Liver (tissue), 7 donors: ENCODE measurements at regions not wholly inside any gene's neighbourhood (a gene's known extent, or its start where the extent isn't known, plus 50 kb on each side); places are given as distances from the start of the nearest gene placed in this dataset.

Experiments
- DNase-seq: peaks from one replicate; pipeline ENCODE4 v3.0.0-alpha.2; 2017; ENCODE audit warnings: low spot score
- H3K27ac ChIP-seq, 2 donors: one replicate each; pipeline ENCODE4 v1.7.0; 2013; ENCODE audit warnings: inconsistent platforms in 2 of 2, low read length in 2 of 2, control low read depth in 1 of 2, low read depth in 1 of 2, mild to moderate bottlenecking in 1 of 2
- H3K27me3 ChIP-seq, 4 donors: one replicate each; pipeline versions ENCODE4 v1.6.1 to v1.7.0; 2013; ENCODE audit warnings: low read length in 3 of 4, inconsistent platforms in 1 of 4, mild to moderate bottlenecking in 1 of 4, moderate library complexity in 1 of 4; ENCODE audit not compliant: control insufficient read depth in 4 of 4, insufficient read depth in 4 of 4
- H3K36me3 ChIP-seq, 4 donors: one replicate each; pipeline versions ENCODE4 v1.6.1 to v1.7.0; 2013; ENCODE audit warnings: low read length in 3 of 4, mild to moderate bottlenecking in 3 of 4, low read depth in 1 of 4, moderate library complexity in 1 of 4; ENCODE audit not compliant: control insufficient read depth in 4 of 4, insufficient read depth in 3 of 4
- H3K4me1 ChIP-seq, 4 donors: one replicate each; pipeline versions ENCODE4 v1.6.1 to v1.7.0; 2013; ENCODE audit warnings: low read length in 3 of 4, mild to moderate bottlenecking in 3 of 4, moderate library complexity in 1 of 4; ENCODE audit not compliant: control insufficient read depth in 4 of 4, insufficient read depth in 4 of 4
- H3K4me3 ChIP-seq, 3 donors: one replicate each; pipeline versions ENCODE4 v1.6.1 to v1.7.0; 2013; ENCODE audit warnings: low read length in 3 of 3, control low read depth in 1 of 3, low read depth in 1 of 3, mild to moderate bottlenecking in 1 of 3
- H3K9ac ChIP-seq, 2 donors: one replicate each; pipeline ENCODE4 v1.7.0; 2013; ENCODE audit warnings: low read length in 2 of 2, mild to moderate bottlenecking in 2 of 2, moderate library complexity in 2 of 2, control low read depth in 1 of 2, low read depth in 1 of 2
- H3K9me3 ChIP-seq, 4 donors: one replicate each; pipeline versions ENCODE4 v1.6.1 to v1.7.0; 2013; ENCODE audit warnings: low read length in 3 of 4; ENCODE audit not compliant: control insufficient read depth in 4 of 4
- ATF3 ChIP-seq: IDR thresholded peaks from 2 replicates; pipeline ENCODE4 v1.6.1; 2016; ENCODE audit warnings: antibody characterized with exemption
- EGR1 ChIP-seq, 2 donors: IDR thresholded peaks; 2 replicates each; pipeline ENCODE4 v1.6.1; 2016 to 2018; ENCODE audit warnings: antibody characterized with exemption in 2 of 2, low read depth in 2 of 2
- FOXA2 ChIP-seq: IDR thresholded peaks from 2 replicates; pipeline ENCODE4 v1.6.1; 2016; ENCODE audit warnings: antibody characterized with exemption
- GABPA ChIP-seq, 2 donors: IDR thresholded peaks in 1 of 2; conservative IDR thresholded peaks in 1 of 2; 2 replicates each; pipeline ENCODE4 v1.6.1; 2016; ENCODE audit warnings: antibody characterized with exemption in 2 of 2, mild to moderate bottlenecking in 1 of 2, moderate library complexity in 1 of 2
- HNF4A ChIP-seq, 2 donors: conservative IDR thresholded peaks; 2 replicates each; pipeline ENCODE4 v1.6.1; 2016; ENCODE audit warnings: antibody characterized with exemption in 2 of 2, mild to moderate bottlenecking in 2 of 2
- HNF4G ChIP-seq: IDR thresholded peaks from 2 replicates; pipeline ENCODE4 v1.6.1; 2016; ENCODE audit warnings: antibody characterized with exemption
- JUND ChIP-seq, 2 donors: IDR thresholded peaks; 2 replicates each; pipeline ENCODE4 v1.6.1; 2016; ENCODE audit warnings: antibody characterized with exemption in 2 of 2
- MAX ChIP-seq: IDR thresholded peaks from 2 replicates; pipeline ENCODE4 v1.6.1; 2016; ENCODE audit warnings: antibody characterized with exemption
- RAD21 ChIP-seq, 2 donors: IDR thresholded peaks; 2 replicates each; pipeline ENCODE4 v1.6.1; 2016; ENCODE audit warnings: antibody characterized with exemption in 2 of 2, mild to moderate bottlenecking in 2 of 2
- REST ChIP-seq: IDR thresholded peaks from 2 replicates; pipeline ENCODE4 v1.6.1; 2016; ENCODE audit warnings: antibody characterized with exemption, mild to moderate bottlenecking
- RXRA ChIP-seq, 2 donors: IDR thresholded peaks; 2 replicates each; pipeline ENCODE4 v1.6.1; 2017 to 2018; ENCODE audit warnings: antibody characterized with exemption in 2 of 2, mild to moderate bottlenecking in 1 of 2
- SP1 ChIP-seq: IDR thresholded peaks from 2 replicates; pipeline ENCODE4 v1.6.1; 2018; ENCODE audit warnings: antibody characterized with exemption, mild to moderate bottlenecking
- YY1 ChIP-seq: IDR thresholded peaks from 2 replicates; pipeline ENCODE4 v1.6.1; 2016; ENCODE audit warnings: antibody characterized with exemption, mild to moderate bottlenecking
- WGBS: extraction: QIAGEN DNeasy Blood & Tissue Kit; methylation state at CpG from one replicate; pipeline ENCODE4 v1.1.7; 2013; 5-methylcytosine and 5-hydroxymethylcytosine counted together
- donor health status: healthy.
- donor health status: healthy.
- donor health status: healthy.
- donor health status: healthy.

- TF ChIP-seq REST (no peak), HNF4G (no peak), MAX (no peak), YY1 (no peak)
Observed at GRCh38 chr3:28678086-28678485, 329.5 kb upstream of the AZI2 start (continued).

GRCh38 chr3:28680050-28680449, 331.4 kb upstream of the AZI2 start:
- H3K4me1 ChIP-seq, result no peaks in the 10 kb centered on the region
- H3K9ac ChIP-seq, result no peak overlapping the region
- no peak for DNase-seq
- no peak overlapping the region for H3K27ac ChIP-seq
- TF ChIP-seq RXRA (IDR thresholded peaks at IDR 0.05) (peak in 1 of 2 donors; percentile 35), HNF4A (conservative IDR thresholded peaks at IDR 0.05) (peak in 1 of 2 donors; percentile 41), SP1 (no peak), FOXA2 (peak; percentile 30)
- H3K4me3 ChIP-seq, result no peak overlapping the region
- H3K36me3 ChIP-seq, result no peaks in the 10 kb centered on the region
- H3K9me3 ChIP-seq, result no peaks in the 10 kb centered on the region
- no peaks in the 10 kb centered on the region for H3K27me3 ChIP-seq
- WGBS, result 37% methylated on average over 3 of the region's 3 CpGs

GRCh38 chr3:28682121-28682520, 333.5 kb upstream of the AZI2 start:
- WGBS, result 93% methylated on average over 1 of the region's 1 CpG
- Histone ChIP-seq H3K36me3 (no peaks in the 10 kb centered on the region), H3K27me3 (no peaks in the 10 kb centered on the region), H3K27ac (no peak overlapping the region), H3K9me3 (no peaks in the 10 kb centered on the region), H3K9ac (no peak overlapping the region), H3K4me3 (no peak overlapping the region), H3K4me1 (no peaks in the 10 kb centered on the region)
- DNase-seq, result no peak
- no peak for TF ChIP-seq ATF3
- no peak for TF ChIP-seq JUND (IDR thresholded peaks at IDR 0.05)
- TF ChIP-seq YY1, result no peak
- no peak for TF ChIP-seq RAD21 (IDR thresholded peaks at IDR 0.05)
- TF ChIP-seq REST, result no peak
- no peak for TF ChIP-seq EGR1 (IDR thresholded peaks at IDR 0.05; ENCODE audit: low read depth in 2 of 2)
- no peak for TF ChIP-seq MAX
- TF ChIP-seq HNF4A (conservative IDR thresholded peaks at IDR 0.05), result no peak
- no peak for TF ChIP-seq SP1
- no peak for TF ChIP-seq GABPA (IDR thresholded peaks at IDR 0.05 in 1 of 2, conservative IDR thresholded peaks at IDR 0.05 in 1 of 2)
- no peak for TF ChIP-seq FOXA2
- no peak for TF ChIP-seq RXRA (IDR thresholded peaks at IDR 0.05)
